GM21717 (cell line): ENCODE measurements at regions not wholly inside any gene's neighbourhood (a gene's known extent, or its start where the extent isn't known, plus 50 kb on each side); places are given as distances from the start of the nearest gene placed in this dataset.

Source experiments
- ATAC-seq: cut with Tn5 transposase; IDR thresholded peaks from one replicate; pipeline ENCODE4 v1.9.1; 2021; ENCODE audit warnings: mild to moderate bottlenecking, moderate library complexity; ENCODE audit not compliant: unreplicated experiment

DNA sequence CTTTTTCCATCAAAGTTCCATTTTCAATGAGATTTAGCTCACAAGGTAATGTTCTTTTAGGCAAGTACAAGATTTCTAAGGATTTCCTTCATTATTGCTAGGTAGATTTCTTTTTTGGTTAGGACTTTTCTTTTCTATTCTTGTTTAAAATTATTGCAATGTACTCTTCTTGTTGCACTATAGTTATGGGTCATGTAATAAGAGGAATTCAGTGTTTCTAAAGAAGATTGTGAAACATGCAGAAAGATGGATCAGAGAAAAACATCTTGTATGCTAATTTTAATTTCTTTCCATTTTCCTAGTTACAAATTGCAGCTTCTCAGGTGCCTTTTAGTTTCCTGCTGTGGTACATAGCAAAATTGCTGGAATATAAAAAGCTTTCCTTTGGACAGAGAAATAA, 56.1 kb downstream of the BTG1 start:
- no peak for ATAC-seq

- ATAC-seq, result no peak
Measured at GRCh38 chr12:92088805-92089204, 56.8 kb downstream of the BTG1 start.

GRCh38 chr12:92085736-92086040, 60.0 kb downstream of the BTG1 start:
- no peak for ATAC-seq

GRCh38 chr12:92085040-92085735, 60.5 kb downstream of the BTG1 start:
- ATAC-seq, result no peak

GRCh38 chr12:92080911-92081285, 64.7 kb downstream of the BTG1 start:
- no peak for ATAC-seq

DNA sequence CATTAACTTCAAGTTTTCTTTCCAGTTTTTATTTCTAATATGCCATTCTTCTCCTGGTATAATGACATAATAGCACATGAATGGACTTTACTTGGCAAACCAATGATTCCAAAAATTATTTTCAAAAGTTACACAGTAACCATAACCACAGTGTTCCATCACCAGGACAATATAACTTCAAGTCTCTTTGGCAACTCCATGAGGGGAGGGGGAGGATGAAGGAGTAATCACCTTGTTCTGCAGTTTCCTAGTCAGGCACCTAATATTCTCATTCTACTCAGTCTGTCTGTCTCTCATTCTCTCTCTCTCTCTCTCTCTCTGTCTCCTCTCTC, 66.6 kb downstream of the BTG1 start:
- no peak for ATAC-seq

DNA sequence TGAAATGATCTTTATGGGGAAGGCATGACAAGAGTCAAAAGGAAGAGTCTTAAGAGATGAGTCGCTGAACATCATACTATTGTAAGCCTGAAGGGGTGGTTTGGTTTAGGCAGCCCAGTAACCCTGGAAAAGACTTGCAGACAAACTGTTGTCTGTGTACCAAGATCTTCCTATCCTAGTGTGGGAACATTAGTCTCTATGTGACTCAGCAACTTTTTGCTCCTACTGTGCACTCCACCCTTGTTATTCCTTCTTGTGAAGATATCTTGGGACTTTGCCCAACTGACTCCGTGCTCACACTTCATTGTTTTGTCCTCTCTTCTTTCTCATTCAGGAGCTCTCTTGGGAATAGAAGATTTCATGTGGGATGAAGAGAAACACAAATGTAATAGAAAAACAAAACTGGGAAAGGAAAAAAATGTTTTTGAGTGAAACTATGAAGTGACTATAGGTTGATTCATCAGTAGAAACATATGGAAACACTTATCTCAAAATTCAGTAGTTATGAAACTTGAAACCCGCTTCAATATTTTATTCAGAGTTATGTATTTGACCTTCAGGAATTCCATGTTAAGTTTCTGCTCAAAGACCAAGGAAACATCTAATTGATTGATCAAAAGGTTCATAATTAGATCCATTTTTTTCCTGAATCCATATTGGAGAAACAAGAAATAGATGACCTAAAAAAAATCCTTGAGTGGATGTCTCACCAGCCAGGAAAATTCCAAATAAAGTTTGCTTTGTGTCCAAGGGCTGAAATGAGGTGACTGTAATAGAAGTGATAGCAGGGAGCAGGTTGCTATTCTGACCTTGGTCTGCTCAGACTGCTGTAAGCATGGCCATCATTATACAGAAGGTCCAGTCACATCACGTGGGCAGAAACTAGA, 67.2 kb downstream of the BTG1 start:
- no peak for ATAC-seq

- no peak for ATAC-seq
Measured at GRCh38 chr12:92077530-92077929, 68.1 kb downstream of the BTG1 start.

GRCh38 chr12:92076101-92076500, 69.5 kb downstream of the BTG1 start:
- ATAC-seq, result no peak

DNA sequence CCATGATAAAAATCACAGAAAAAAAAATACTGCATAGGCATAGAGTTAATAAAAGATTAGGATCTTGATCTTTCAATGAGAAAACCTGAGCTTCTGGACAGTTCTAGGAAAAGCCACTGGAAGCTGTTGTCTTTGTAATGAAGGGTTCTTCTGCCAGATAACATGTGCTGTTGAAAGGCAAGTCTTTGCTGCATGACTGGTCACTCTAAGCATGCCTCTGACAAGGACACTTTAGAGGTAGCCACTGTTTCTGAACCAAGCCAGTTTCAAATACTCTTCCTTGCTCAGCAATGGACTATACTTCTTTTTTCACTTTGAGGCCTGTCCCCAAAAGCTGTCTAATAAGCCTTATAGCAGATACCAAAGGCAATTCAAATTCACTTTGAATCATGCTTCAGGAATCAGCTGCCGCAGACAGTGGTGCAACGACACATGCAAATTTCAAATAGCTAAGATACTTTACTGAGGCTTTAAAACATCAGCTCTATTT, 70.2 kb downstream of the BTG1 start:
- no peak for ATAC-seq

DNA sequence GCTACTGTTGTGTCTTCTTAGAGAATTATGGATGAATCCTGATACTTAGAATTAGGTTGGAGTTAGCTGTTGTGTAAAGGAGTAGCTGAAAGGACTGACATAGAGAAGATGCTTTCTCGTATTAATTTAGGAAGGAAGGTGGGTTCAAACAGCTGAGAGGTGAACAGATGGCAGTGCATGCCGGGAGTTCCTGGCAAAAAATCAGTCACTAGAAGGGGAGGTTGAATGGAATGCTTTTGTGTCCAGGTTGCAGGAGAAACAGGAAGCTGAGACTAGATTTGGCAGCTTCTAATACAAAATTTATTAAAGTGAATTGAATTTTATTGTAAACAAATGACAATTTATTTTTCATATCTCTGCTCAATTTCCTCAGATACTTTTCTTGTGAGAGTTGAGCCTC, 70.8 kb downstream of the BTG1 start:
- no peak for ATAC-seq

- no peak for ATAC-seq
Measured at GRCh38 chr12:92073094-92073493, 72.6 kb downstream of the BTG1 start.

- ATAC-seq, result no peak
Measured at GRCh38 chr12:92072112-92072511, 73.5 kb downstream of the BTG1 start.

DNA sequence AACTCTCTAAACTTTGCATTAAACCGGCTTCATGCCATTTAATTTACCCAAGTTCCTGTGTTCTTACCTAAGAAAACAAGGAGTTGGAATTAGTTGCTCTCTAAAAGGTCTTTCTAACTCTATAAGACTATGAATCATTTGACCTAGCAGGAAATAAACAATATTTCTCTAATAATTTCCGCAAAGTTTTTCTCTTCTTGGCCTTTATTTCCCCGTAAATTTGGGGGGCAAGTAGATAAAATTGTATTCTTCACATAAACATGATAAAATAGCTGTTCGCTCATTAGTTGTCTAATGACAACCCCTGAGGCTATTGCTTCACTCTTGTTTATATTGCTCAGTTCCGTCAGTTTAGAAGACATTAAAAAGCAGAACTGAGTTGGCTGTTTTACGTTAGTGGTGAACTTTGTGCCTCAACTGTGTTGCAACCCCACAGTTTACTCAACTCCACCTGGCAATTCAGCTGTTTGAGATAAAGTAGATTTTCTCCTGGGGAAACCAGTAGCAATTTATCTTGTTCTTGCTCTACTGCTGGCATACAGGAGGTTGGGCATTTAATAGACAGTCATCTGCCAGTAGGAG, 74.7 kb downstream of the BTG1 start:
- ATAC-seq, result no peak

DNA sequence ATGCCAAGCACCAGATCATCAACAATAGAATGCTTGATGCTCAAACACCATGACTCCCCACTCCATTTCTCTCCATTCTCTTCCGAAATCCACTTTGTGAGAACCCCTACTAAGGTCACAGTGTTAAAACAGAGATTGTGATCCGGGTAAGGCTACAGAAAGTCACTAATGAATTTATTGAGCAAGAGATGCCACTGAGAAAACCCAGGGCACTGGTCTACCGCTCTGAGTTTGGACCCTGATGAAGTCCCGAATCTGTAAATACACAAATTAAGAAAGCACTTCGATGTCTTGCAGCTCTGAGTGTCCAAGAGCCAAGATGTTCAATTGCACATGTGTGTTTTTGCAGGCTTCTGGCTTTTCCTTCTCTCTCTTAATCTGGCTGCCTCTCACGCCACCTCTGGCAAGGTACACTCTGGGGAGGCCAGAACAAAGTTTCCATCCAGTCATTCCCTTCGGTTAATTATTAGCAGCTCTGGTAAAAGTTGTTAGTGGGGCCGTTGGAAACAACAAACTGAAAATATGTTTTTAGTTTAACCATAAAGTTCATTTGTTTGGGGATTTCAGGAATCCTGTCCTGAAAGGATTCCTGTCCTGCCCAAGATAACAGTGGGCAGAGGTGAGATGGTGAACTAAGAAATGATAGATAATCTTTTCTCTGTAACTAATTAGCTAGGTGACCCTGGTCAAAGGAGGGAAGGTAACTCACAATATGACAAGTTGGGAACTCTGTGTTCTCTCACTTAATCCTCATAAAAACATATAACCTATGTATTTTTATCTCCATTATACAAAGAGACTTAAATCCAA, 75.4 kb downstream of the BTG1 start:
- no peak for ATAC-seq

- no peak for ATAC-seq
Measured at GRCh38 chr12:92068459-92068858, 77.2 kb downstream of the BTG1 start.

DNA sequence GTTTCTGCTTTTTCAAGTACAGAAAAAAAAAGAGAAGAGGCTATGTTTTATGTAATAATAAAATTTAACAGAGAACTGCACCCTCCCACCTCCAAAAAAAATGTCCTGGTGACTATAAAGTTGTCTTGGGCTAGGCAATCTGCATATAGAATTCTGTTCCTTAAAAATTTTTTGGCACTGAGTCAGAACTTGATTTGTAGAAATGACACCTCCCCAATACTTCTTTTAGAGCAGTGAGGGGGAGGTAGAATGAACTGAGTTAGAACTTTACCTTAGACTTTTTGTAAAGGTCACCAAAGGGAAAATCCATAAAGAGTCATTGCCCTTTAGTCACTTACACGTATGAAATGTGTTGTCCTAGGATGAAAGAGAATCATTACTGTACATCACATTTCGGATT, 80.0 kb downstream of the BTG1 start:
- peak; percentile 42 for ATAC-seq

GRCh38 chr12:92065018-92065499, 80.6 kb downstream of the BTG1 start:
- peak; percentile 71 for ATAC-seq

GRCh38 chr12:92064422-92064821, 81.2 kb downstream of the BTG1 start:
- no peak for ATAC-seq

GRCh38 chr12:92063641-92064040, 82.0 kb downstream of the BTG1 start:
- ATAC-seq, result no peak
